ENCODE measurements at regions not wholly inside any gene's neighbourhood (a gene's known extent, or its start where the extent isn't known, plus 50 kb on each side); places are given as distances from the start of the nearest gene placed in this dataset.

DNA sequence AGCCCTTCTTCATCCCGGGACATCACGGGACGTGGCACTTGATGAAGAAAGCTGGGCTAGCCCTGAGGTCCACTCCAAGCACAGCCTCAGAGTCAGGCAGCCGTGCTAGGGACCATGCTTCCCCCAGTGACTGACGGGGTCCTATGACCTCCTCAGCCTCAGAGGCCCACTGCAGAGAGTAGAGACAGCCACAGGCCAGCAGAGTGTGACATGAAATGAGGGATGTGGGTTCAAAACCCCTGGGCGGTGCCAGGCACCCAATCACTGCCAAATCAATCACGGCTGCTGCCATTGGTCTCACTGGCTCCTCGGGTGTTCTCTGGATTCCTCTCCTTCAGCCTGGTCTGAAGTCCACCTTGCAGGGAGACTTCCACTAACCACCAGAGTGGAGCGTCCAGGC lies 197.7 kb upstream of the CDH4 start:
- dilution Hi-C loops (cut with HindIII; ENCODE audit: low sequenced_read_pairs, unreplicated experiment) = no loop called here
- no peak overlapping the region for H4K8ac ChIP-seq (ENCODE audit: low read depth in 2 of 2, low read length in 2 of 2)

More for the DNA sequence above, 197.7 kb upstream of the CDH4 start:
- Histone ChIP-seq H3K9me3 (ENCODE audit: control insufficient read depth, insufficient read depth, low read length) (peaks cover 11% of the 10 kb centered on the region; the same call in 1 of the 2 replicates), H2BK120ac (ENCODE audit: low read depth, low read length) (no peak overlapping the region), H2AFZ (replicated peaks; ENCODE audit: low read length, poor library complexity) (no peak overlapping the region), H4K5ac (ENCODE audit: low read depth, low read length) (no peak overlapping the region), H3K23ac (ENCODE audit: low read depth, low read length) (no peak overlapping the region), H2AK5ac (ENCODE audit: low read depth, low read length) (no peak overlapping the region), H3K4ac (ENCODE audit: low read depth, low read length) (no peak overlapping the region), H3K9me1 (ENCODE audit: insufficient read depth, low read length) (no peaks in the 10 kb centered on the region), H3K4me3 (ENCODE audit: insufficient read depth, low read depth, low read length) (no peak overlapping the region), H3K4me1 (ENCODE audit: control insufficient read depth, insufficient read depth, low read length) (no peaks in the 10 kb centered on the region), H3K9ac (ENCODE audit: low read depth, low read length) (no peak overlapping the region), H3K27me3 (ENCODE audit: control insufficient read depth, insufficient read depth, low read length) (no peaks in the 10 kb centered on the region), H2BK20ac (ENCODE audit: low read depth, low read length) (no peak overlapping the region), H2AK9ac (replicated peaks; ENCODE audit: low read depth, low read length, poor library complexity) (no peak overlapping the region), H4K91ac (ENCODE audit: insufficient read depth, low read depth, low read length) (no peak overlapping the region), H3K14ac (replicated peaks; ENCODE audit: low read depth, low read length) (no peak overlapping the region), H3K56ac (ENCODE audit: extremely low read depth, insufficient read depth, low read length) (no peak overlapping the region), H2BK15ac (ENCODE audit: low read depth, low read length) (no peak overlapping the region), H2BK5ac (ENCODE audit: low read depth, low read length, poor library complexity, severe bottlenecking) (no peak overlapping the region), H3K79me1 (ENCODE audit: low read depth in 1 of 2, low read length in 2 of 2) (no peaks in the 10 kb centered on the region), H3K36me3 (ENCODE audit: control insufficient read depth, insufficient read depth, low read length) (no peaks in the 10 kb centered on the region), H3K4me2 (ENCODE audit: low read depth, low read length) (no peak overlapping the region), H3K27ac (ENCODE audit: insufficient read depth, low read length) (no peak overlapping the region), H4K20me1 (ENCODE audit: insufficient read depth, low read length) (no peaks in the 10 kb centered on the region), H3K18ac (ENCODE audit: low read depth, low read length) (no peak overlapping the region)
- DNase-seq (no peak), ATAC-seq (ENCODE audit: low read depth) (no peak)
- in situ Hi-C loops (cut with MboI; ENCODE audit: low sequenced_read_pairs) (no loop called here), intact Hi-C loops (cut with micrococcal nuclease) (no loop called here)
- ChIA-PET CTCF (no interaction called here), POLR2A (ENCODE audit: unreplicated experiment) (no interaction called here)
- TF ChIP-seq, protein P1, sequence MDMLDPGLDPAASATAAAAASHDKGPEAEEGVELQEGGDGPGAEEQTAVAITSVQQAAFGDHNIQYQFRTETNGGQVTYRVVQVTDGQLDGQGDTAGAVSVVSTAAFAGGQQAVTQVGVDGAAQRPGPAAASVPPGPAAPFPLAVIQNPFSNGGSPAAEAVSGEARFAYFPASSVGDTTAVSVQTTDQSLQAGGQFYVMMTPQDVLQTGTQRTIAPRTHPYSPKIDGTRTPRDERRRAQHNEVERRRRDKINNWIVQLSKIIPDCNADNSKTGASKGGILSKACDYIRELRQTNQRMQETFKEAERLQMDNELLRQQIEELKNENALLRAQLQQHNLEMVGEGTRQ (IDR thresholded peaks at IDR 0.05; ENCODE audit: low read depth, low read length) = no peak
- TF ChIP-seq ELK1 (IDR thresholded peaks at IDR 0.05; ENCODE audit: borderline replicate concordance, low read depth, low read length) = no peak
- TF ChIP-seq CTCF (conservative IDR thresholded peaks at IDR 0.05; ENCODE audit: low read depth, low read length) = no peak
- TF ChIP-seq SMC3 (IDR thresholded peaks at IDR 0.05; ENCODE audit: low read depth, low read length) = no peak
- TF ChIP-seq CEBPB (IDR thresholded peaks at IDR 0.05; ENCODE audit: low read depth, low read length) = no peak
- no peak for TF ChIP-seq CHD1 (IDR thresholded peaks at IDR 0.05; ENCODE audit: low read depth, low read length)
- TF ChIP-seq RFX5 (IDR thresholded peaks at IDR 0.05; ENCODE audit: low read depth, low read length) = no peak
- no peak for TF ChIP-seq BHLHE40 (IDR thresholded peaks at IDR 0.05; ENCODE audit: low read depth, low read length)
- TF ChIP-seq MAZ (IDR thresholded peaks at IDR 0.05; ENCODE audit: borderline replicate concordance, low read depth, low read length) = no peak
- no CpG with 5 or more reads among the region's 9 CpGs for WGBS, 2 experiments (ENCODE audit: extremely low coverage in 2 of 2, insufficient read length in 1 of 2)
- BruUV-seq (replicated peaks) = no TSS peak
